Mammary epithelial cell (primary cell): ENCODE measurements at regions not wholly inside any gene's neighbourhood (a gene's known extent, or its start where the extent isn't known, plus 50 kb on each side); places are given as distances from the start of the nearest gene placed in this dataset.

Experiments
- CTCF ChIP-seq, 2 donors: IDR thresholded peaks in 1 of 2; conservative IDR thresholded peaks in 1 of 2; 2 replicates each; pipeline ENCODE4 v1.5.1; 2011 to 2012; ENCODE audit warnings: inconsistent platforms in 2 of 2, low read length in 2 of 2, mild to moderate bottlenecking in 2 of 2, control low read depth in 1 of 2, low read depth in 1 of 2; ENCODE audit not compliant: insufficient read depth in 1 of 2; ENCODE audit errors: extremely low read depth in 1 of 2
- EZH2 ChIP-seq: IDR thresholded peaks from 2 replicates; pipeline ENCODE4 v1.6.1; 2012; ENCODE audit warnings: low read length, inconsistent platforms, borderline replicate concordance

- TF ChIP-seq EZH2 (no peak), CTCF (conservative IDR thresholded peaks at IDR 0.05 in 1 of 2, IDR thresholded peaks at IDR 0.05 in 1 of 2; ENCODE audit: extremely low read depth in 1 of 2, insufficient read depth in 1 of 2, low read depth in 1 of 2, low read length in 2 of 2) (no peak)
These were observed 389.1 kb downstream of the NXPE2 start for GRCh38 chr11:115067471-115067870.
